CD4-positive, CD25-positive, alpha-beta regulatory T cell (primary cell): ENCODE measurements at regions not wholly inside any gene's neighbourhood (a gene's known extent, or its start where the extent isn't known, plus 50 kb on each side); places are given as distances from the start of the nearest gene placed in this dataset.
"Not testable (repeated sequence)": the region's sequence is repeated elsewhere in the genome, so short reads cannot be mapped to it uniquely, and the experiment has no call there.

ENCODE experiments used
- ATAC-seq, 2 donors: fragments of 150-1000 bp; cut with Tn5 transposase; one replicate each; pipeline ENCODE4 v1.10.0; 2021; ENCODE audit warnings: low read depth in 2 of 2, moderate number of reproducible peaks in 2 of 2, moderate library complexity in 1 of 2
- DNase-seq, 3 donors: peaks; one replicate each; pipeline versions ENCODE4 v3.0.0 to v3.0.0-alpha.2; 2012 to 2022; ENCODE audit warnings: mixed read lengths in 1 of 3
- H3K27ac ChIP-seq: one replicate; pipeline ENCODE4 v1.7.0; 2013; ENCODE audit warnings: mild to moderate bottlenecking, low read length; ENCODE audit not compliant: insufficient read depth, poor library complexity, severe bottlenecking
- H3K27me3 ChIP-seq: one replicate; pipeline ENCODE4 v1.7.0; 2013; ENCODE audit warnings: low read length; ENCODE audit not compliant: control insufficient read depth, insufficient read depth
- H3K36me3 ChIP-seq: one replicate; pipeline ENCODE4 v1.7.0; 2013; ENCODE audit warnings: mild to moderate bottlenecking, low read length, moderate library complexity; ENCODE audit not compliant: control insufficient read depth, insufficient read depth
- H3K4me1 ChIP-seq: 2 replicates; pipeline ENCODE4 v1.7.0; 2013; ENCODE audit warnings: mild to moderate bottlenecking, low read length; ENCODE audit not compliant: insufficient read depth, control insufficient read depth, poor library complexity, severe bottlenecking
- H3K4me3 ChIP-seq: one replicate; pipeline ENCODE4 v1.7.0; 2013; ENCODE audit warnings: low read depth, mild to moderate bottlenecking, low read length, moderate library complexity
- H3K9me3 ChIP-seq, 2 experiments: 1 replicate in 1 of 2; 2 replicates in 1 of 2; pipeline ENCODE4 v1.7.0; 2013; ENCODE audit warnings: low read length in 2 of 2, mild to moderate bottlenecking in 1 of 2, moderate library complexity in 1 of 2; ENCODE audit not compliant: control insufficient read depth in 2 of 2
- H3K27ac Mint-ChIP-seq, 3 donors: one replicate each; pipeline ENCODE4 v1.8.0; 2020 to 2022; ENCODE audit warnings: mild to moderate bottlenecking in 3 of 3, mixed read lengths in 3 of 3, moderate library complexity in 2 of 3
- H3K27me3 Mint-ChIP-seq: one replicate; pipeline ENCODE4 v1.8.0; 2022; ENCODE audit warnings: mild to moderate bottlenecking, mixed read lengths
- H3K36me3 Mint-ChIP-seq: one replicate; pipeline ENCODE4 v1.8.0; 2020; ENCODE audit warnings: mixed read lengths
- H3K4me1 Mint-ChIP-seq, 4 donors: one replicate each; pipeline ENCODE4 v1.8.0; 2020 to 2022; ENCODE audit warnings: mixed read lengths in 4 of 4, mild to moderate bottlenecking in 1 of 4
- H3K4me3 Mint-ChIP-seq, 4 donors: one replicate each; pipeline ENCODE4 v1.8.0; 2020 to 2022; ENCODE audit warnings: mild to moderate bottlenecking in 4 of 4, mixed read lengths in 4 of 4, moderate library complexity in 3 of 4
- H3K9me3 Mint-ChIP-seq, 7 donors: one replicate each; pipeline ENCODE4 v1.8.0; 2020 to 2022; ENCODE audit warnings: mixed read lengths in 7 of 7, mild to moderate bottlenecking in 3 of 7, moderate library complexity in 2 of 7

DNA sequence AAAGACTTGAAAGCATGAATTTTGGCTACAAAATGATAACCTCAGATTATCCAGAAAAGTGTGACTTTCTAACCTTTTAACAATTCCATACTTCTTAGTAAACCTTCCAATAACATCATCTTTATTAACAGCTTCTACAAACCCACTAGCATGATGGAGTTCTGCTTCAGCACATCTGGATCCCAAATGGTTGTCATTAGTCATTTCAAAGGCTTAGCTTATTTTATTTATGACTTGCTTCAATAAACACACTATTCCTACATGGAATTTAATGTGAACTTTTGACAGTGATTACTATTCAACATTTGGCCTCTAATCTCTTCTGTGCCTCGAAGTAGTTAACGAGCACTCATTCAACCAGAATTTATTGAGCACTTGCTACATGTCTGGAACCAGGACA is 808.3 kb downstream of the TSN start:
- Histone ChIP-seq H3K36me3 (no peaks in the 10 kb centered on the region), H3K4me3 (no peak overlapping the region), H3K9me3 (no peaks in the 10 kb centered on the region), H3K27ac (no peak overlapping the region), H3K4me1 (no peaks in the 10 kb centered on the region), H3K27me3 (no peaks in the 10 kb centered on the region)
- Mint-ChIP-seq H3K36me3 (no peaks in the 10 kb centered on the region), H3K27me3 (no peaks in the 10 kb centered on the region), H3K4me1 (no peaks in the 10 kb centered on the region), H3K9me3 (peaks cover 0 to 4% (median 0%) of the 10 kb centered on the region in 7 donors), H3K4me3 (no peak overlapping the region), H3K27ac (no peak overlapping the region)
- DNase-seq (no peak), ATAC-seq (no peak)

DNA sequence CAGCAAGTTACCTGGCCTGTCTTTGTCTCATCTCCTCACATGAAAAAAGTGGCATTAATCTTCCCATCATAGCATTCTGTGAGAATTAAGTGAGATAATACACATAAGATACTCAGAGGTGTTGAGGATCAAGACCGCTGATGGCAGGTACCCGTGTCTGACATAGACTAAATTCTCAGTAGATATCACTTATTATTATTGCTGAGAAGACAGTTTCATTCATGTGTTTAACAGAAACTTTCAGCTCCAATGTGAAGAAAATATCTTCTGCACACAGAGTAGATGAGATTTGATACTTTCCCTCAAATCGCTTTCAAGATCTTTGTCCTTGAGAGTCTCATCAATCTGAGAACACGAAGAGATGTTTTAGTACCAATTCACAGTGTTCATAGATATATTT is 809.4 kb downstream of the TSN start:
- Mint-ChIP-seq H3K27me3 (no peaks in the 10 kb centered on the region), H3K4me1 (no peaks in the 10 kb centered on the region), H3K9me3 (peaks cover 0 to 4% (median under 1%) of the 10 kb centered on the region in 7 donors), H3K27ac (no peak overlapping the region), H3K36me3 (no peaks in the 10 kb centered on the region), H3K4me3 (no peak overlapping the region)
- DNase-seq (no peak), ATAC-seq (no peak)
- no peaks in the 10 kb centered on the region for H3K4me1 ChIP-seq
- H3K36me3 ChIP-seq = no peaks in the 10 kb centered on the region
- H3K27me3 ChIP-seq = no peaks in the 10 kb centered on the region
- no peak overlapping the region for H3K27ac ChIP-seq
- H3K4me3 ChIP-seq = no peak overlapping the region
- no peaks in the 10 kb centered on the region for H3K9me3 ChIP-seq

DNA sequence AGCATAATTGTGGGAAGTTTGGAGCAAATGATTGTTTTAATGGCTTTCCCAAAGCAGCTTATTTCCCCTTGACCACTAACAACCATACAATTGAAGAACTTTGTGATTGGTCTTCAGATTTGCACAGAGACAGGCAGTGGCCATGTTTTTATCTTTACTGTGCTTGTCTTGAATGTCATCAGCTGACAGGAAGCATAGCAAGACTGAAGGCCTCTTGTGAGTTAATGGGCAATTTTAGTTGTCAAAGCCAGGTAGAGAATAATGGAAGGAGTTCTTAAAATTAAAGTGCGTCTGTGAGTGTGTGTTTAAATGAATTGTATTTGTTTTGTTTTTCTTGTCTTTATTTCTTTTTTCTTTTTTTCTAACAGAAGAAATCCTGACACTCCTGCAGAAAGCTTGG is 809.9 kb downstream of the TSN start:
- Mint-ChIP-seq H3K27me3 (no peaks in the 10 kb centered on the region), H3K27ac (no peak overlapping the region), H3K4me1 (no peaks in the 10 kb centered on the region), H3K4me3 (no peak overlapping the region), H3K9me3 (peaks cover 0 to 4% (median 0%) of the 10 kb centered on the region in 7 donors), H3K36me3 (no peaks in the 10 kb centered on the region)
- no peak overlapping the region for H3K4me3 ChIP-seq
- H3K27ac ChIP-seq = no peak overlapping the region
- no peaks in the 10 kb centered on the region for H3K36me3 ChIP-seq
- no peaks in the 10 kb centered on the region for H3K4me1 ChIP-seq
- H3K27me3 ChIP-seq = no peaks in the 10 kb centered on the region
- no peaks in the 10 kb centered on the region for H3K9me3 ChIP-seq
- ATAC-seq (no peak), DNase-seq (no peak)

DNA sequence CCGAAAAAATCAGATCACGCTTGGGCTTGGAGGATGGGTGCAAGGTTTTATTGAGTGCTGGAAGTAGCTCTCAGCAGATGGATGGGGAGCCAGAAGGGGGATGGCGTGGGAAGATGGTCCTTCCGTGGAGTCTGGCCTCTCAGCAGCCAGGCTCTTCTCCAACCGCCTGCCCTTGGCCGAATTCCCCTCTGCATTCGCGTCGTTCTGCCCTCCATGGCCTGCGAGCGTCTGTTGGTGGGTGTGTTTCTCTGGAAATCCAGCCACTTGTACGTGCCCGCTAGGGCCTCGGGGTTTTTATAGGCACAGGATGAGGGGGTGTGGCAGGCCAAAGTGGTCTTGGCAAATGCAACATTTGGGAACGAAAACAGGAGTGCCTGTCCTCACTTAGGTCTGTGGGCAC is 815.2 kb downstream of the TSN start:
- Mint-ChIP-seq H3K4me3 (no peak overlapping the region), H3K27me3 (no peaks in the 10 kb centered on the region), H3K27ac (no peak overlapping the region), H3K4me1 (no peaks in the 10 kb centered on the region), H3K36me3 (no peaks in the 10 kb centered on the region), H3K9me3 (peaks cover 0 to 9% (median 3%) of the 10 kb centered on the region in 7 donors)
- Histone ChIP-seq H3K4me3 (no peak overlapping the region), H3K27me3 (no peaks in the 10 kb centered on the region), H3K9me3 (no peaks in the 10 kb centered on the region), H3K4me1 (no peaks in the 10 kb centered on the region), H3K27ac (no peak overlapping the region), H3K36me3 (no peaks in the 10 kb centered on the region)
- DNase-seq = no peak
- no peak for ATAC-seq

DNA sequence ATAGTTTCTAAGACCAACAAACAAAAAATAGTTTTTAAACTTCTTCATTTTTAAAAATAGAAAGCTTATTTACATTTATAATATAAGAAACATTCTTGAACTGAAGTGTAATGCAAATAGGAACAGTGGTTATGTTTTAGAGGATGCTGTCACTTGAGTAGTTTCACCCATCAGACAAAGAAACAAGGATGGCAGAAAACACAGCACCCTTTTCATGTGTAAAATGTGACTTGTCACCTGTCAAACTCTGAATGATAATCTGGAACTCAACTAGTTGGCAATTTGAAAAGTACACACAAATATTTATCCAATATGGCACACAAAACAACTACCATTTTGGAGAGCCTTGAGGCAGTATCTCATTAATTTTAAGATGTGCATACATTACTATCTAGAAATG is 816.0 kb downstream of the TSN start:
- H3K4me3 ChIP-seq, H3K27me3 Mint-ChIP-seq, H3K9me3 Mint-ChIP-seq, H3K4me1 Mint-ChIP-seq, H3K4me3 Mint-ChIP-seq, H3K27ac Mint-ChIP-seq, DNase-seq, ATAC-seq, H3K9me3 ChIP-seq, H3K36me3 Mint-ChIP-seq, H3K27ac ChIP-seq, H3K4me1 ChIP-seq, H3K27me3 ChIP-seq, H3K36me3 ChIP-seq: not testable (repeated sequence)

DNA sequence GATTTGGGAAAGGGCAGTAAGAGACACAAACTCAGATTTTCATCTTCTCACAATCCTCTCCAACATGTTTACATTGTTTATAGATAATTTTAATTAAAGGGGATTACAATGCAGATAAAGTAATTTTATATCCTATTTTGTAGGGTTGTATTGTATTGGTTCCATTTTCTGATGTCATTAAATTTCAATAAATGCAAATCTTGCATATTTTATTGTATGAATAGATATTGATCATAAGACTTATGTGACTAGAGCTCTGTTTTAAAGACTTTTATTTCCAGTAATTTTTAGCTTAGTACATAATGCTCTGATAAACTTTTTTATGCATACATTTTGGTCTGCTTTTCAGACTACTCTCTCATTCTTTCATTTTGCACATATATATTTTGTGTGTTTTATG is 819.6 kb downstream of the TSN start:
- H3K4me1 ChIP-seq = no peaks in the 10 kb centered on the region
- H3K27ac ChIP-seq = no peak overlapping the region
- Mint-ChIP-seq H3K36me3 (no peaks in the 10 kb centered on the region), H3K4me3 (no peak overlapping the region), H3K9me3 (peaks cover 0 to 7% (median 4%) of the 10 kb centered on the region in 7 donors), H3K4me1 (no peaks in the 10 kb centered on the region), H3K27ac (no peak overlapping the region), H3K27me3 (no peaks in the 10 kb centered on the region)
- DNase-seq (no peak), ATAC-seq (no peak)
- H3K27me3 ChIP-seq = no peaks in the 10 kb centered on the region
- no peak overlapping the region for H3K4me3 ChIP-seq
- H3K36me3 ChIP-seq = no peaks in the 10 kb centered on the region
- H3K9me3 ChIP-seq = peaks cover 0 to 6% of the 10 kb centered on the region in 2 experiments

DNA sequence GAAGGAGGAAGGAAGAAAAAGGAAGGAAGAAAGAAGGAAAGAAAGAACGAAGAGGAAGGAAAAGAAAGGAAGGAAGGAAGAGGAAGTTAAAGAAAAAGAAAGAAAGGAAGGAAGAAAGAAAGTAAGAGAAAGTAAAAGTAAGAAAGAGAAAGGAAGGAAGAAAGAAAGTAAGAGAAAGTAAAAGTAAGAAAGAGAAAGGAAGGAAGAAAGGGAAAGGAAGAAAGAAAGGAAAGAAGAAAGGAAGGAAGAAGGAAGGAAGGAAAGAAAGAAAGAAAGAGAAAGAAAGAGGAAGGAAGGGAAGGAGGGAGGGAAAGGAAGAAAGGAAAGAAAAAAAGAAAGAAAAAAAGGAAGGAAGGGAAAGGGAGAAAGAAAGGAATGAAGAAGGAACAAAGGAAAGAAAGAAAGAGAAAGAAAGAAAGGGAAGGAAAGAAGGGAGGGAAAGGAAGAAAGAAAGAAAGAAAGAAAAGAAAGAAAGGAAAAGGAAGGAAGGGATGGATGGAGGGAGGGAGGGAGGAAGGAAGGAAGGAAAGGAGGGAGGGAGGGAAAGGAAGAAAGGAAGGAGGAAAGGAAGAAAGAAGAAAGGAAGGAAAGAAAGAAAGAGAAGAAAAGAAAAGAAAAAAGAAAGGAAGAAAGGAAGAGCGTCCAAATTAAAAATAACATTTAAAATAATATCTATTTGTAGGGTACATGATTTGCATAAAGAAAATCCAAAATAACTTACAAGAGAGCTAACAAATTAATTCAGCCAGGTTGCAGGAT is 827.9 kb downstream of the TSN start:
- DNase-seq (no peak), ATAC-seq (no peak)
- H3K27me3 Mint-ChIP-seq = no peaks in the 10 kb centered on the region
- Histone ChIP-seq H3K27me3 (no peaks in the 10 kb centered on the region), H3K27ac (no peak overlapping the region), H3K4me3 (no peak overlapping the region), H3K36me3 (no peaks in the 10 kb centered on the region), H3K9me3 (no peaks in the 10 kb centered on the region), H3K4me1 (no peaks in the 10 kb centered on the region)
- no peaks in the 10 kb centered on the region for H3K36me3 Mint-ChIP-seq
- no peaks in the 10 kb centered on the region for H3K4me1 Mint-ChIP-seq
- peaks cover 0 to 14% (median 10%) of the 10 kb centered on the region in 7 donors for H3K9me3 Mint-ChIP-seq
- no peak overlapping the region for H3K4me3 Mint-ChIP-seq
- H3K27ac Mint-ChIP-seq = no peak overlapping the region

DNA sequence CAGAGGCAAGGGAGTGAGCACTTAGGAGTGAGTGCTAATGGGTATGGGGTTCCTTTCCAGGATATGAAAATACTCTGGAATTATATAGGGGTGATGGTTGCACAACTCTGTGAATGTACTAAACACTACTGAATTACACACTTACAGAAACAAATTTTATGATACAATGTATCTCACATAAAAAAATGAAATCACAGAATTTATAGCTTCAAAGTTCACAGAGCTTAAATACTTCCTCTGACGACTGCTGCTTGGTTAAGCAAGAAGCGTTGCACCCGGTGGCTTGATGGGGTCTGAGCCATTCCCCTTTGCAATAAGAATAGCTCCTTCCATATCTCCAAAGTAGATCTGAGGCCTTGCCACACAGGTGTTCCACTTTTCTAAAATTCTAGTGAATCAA is 835.1 kb downstream of the TSN start:
- ATAC-seq = no peak
- Mint-ChIP-seq H3K9me3 (peaks cover 5 to 12% (median 7%) of the 10 kb centered on the region in 7 donors), H3K36me3 (no peaks in the 10 kb centered on the region), H3K27ac (no peak overlapping the region), H3K27me3 (no peaks in the 10 kb centered on the region), H3K4me1 (no peaks in the 10 kb centered on the region), H3K4me3 (no peak overlapping the region)
- H3K4me1 ChIP-seq = no peaks in the 10 kb centered on the region
- no peak overlapping the region for H3K4me3 ChIP-seq
- DNase-seq = no peak
- H3K27ac ChIP-seq = no peak overlapping the region
- H3K36me3 ChIP-seq = no peaks in the 10 kb centered on the region
- no peaks in the 10 kb centered on the region for H3K9me3 ChIP-seq
- no peaks in the 10 kb centered on the region for H3K27me3 ChIP-seq
